HEK293 (cell line): ENCODE measurements at regions not wholly inside any gene's neighbourhood (a gene's known extent, or its start where the extent isn't known, plus 50 kb on each side); places are given as distances from the start of the nearest gene placed in this dataset.
"Not testable (repeated sequence)": the region's sequence is repeated elsewhere in the genome, so short reads cannot be mapped to it uniquely, and the experiment has no call there.

Experiments
- YY1 ChIP-seq: fragments of 450-650 bp; formaldehyde crosslinking; IDR thresholded peaks from 2 replicates; pipeline ENCODE4 v1.5.1; 2018; ENCODE audit warnings: missing biosample characterization, missing genetic modification characterization
- ZNF18 ChIP-seq: fragments of 450-650 bp; formaldehyde crosslinking; IDR thresholded peaks from 2 replicates; pipeline ENCODE4 v1.5.1; 2016; ENCODE audit warnings: missing biosample characterization, missing genetic modification characterization
- ZNF645 ChIP-seq: fragments of 450-650 bp; formaldehyde crosslinking; IDR thresholded peaks from 2 replicates; pipeline ENCODE4; 2016; ENCODE audit warnings: missing biosample characterization, missing genetic modification characterization
- TF ChIP-seq, protein P1 (sequence below): fragments of 450-650 bp; formaldehyde crosslinking; IDR thresholded peaks from 2 replicates; pipeline ENCODE4 v1.5.1; 2016; ENCODE audit warnings: missing biosample characterization, missing genetic modification characterization

- TF ChIP-seq ZNF18, ZNF645, YY1 (tag by site-specific recombination): not testable (repeated sequence)
- TF ChIP-seq, protein P1, sequence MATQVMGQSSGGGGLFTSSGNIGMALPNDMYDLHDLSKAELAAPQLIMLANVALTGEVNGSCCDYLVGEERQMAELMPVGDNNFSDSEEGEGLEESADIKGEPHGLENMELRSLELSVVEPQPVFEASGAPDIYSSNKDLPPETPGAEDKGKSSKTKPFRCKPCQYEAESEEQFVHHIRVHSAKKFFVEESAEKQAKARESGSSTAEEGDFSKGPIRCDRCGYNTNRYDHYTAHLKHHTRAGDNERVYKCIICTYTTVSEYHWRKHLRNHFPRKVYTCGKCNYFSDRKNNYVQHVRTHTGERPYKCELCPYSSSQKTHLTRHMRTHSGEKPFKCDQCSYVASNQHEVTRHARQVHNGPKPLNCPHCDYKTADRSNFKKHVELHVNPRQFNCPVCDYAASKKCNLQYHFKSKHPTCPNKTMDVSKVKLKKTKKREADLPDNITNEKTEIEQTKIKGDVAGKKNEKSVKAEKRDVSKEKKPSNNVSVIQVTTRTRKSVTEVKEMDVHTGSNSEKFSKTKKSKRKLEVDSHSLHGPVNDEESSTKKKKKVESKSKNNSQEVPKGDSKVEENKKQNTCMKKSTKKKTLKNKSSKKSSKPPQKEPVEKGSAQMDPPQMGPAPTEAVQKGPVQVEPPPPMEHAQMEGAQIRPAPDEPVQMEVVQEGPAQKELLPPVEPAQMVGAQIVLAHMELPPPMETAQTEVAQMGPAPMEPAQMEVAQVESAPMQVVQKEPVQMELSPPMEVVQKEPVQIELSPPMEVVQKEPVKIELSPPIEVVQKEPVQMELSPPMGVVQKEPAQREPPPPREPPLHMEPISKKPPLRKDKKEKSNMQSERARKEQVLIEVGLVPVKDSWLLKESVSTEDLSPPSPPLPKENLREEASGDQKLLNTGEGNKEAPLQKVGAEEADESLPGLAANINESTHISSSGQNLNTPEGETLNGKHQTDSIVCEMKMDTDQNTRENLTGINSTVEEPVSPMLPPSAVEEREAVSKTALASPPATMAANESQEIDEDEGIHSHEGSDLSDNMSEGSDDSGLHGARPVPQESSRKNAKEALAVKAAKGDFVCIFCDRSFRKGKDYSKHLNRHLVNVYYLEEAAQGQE (tag by site-specific recombination): not testable (repeated sequence)
These were observed 54.1 kb upstream of the NOTCH2NLA start for GRCh38 chr1:146282807-146283526.
